Activated CD8-positive, alpha-beta memory T cell treated with anti-CD3 and anti-CD28 coated beads, Interleukin-2, amount 10 ng/mL, durations not matched to agents 7 days and 5 days (primary cell): ENCODE measurements at regions not wholly inside any gene's neighbourhood (a gene's known extent, or its start where the extent isn't known, plus 50 kb on each side); places are given as distances from the start of the nearest gene placed in this dataset.

Source experiments
- ATAC-seq: fragments of 150-1000 bp; cut with Tn5 transposase; one replicate; pipeline ENCODE4 v1.10.0; 2021; ENCODE audit warnings: moderate library complexity
- CTCF ChIA-PET: fragments of 350-600 bp; sonication (Branson Sonifier 250); formaldehyde crosslinking; loops from one replicate; lab custom pipeline; 2021; ENCODE audit warnings: antibody characterized with exemption; lab: Charles Lee
- DNase-seq: peaks from one replicate; pipeline ENCODE4 v3.0.0-alpha.2; 2020
- H3K27ac Mint-ChIP-seq: one replicate; pipeline ENCODE4 v1.8.0; 2021; ENCODE audit warnings: mild to moderate bottlenecking, mixed read lengths
- H3K27me3 Mint-ChIP-seq: one replicate; pipeline ENCODE4 v1.8.0; 2021; ENCODE audit warnings: mixed read lengths
- H3K36me3 Mint-ChIP-seq: one replicate; pipeline ENCODE4 v1.8.0; 2021; ENCODE audit warnings: mild to moderate bottlenecking, mixed read lengths
- H3K4me1 Mint-ChIP-seq: one replicate; pipeline ENCODE4 v1.8.0; 2021; ENCODE audit warnings: mixed read lengths
- H3K4me3 Mint-ChIP-seq: one replicate; pipeline ENCODE4 v1.8.0; 2021; ENCODE audit warnings: mild to moderate bottlenecking, moderate library complexity, mixed read lengths
- H3K9me3 Mint-ChIP-seq: one replicate; pipeline ENCODE4 v1.8.0; 2022; ENCODE audit warnings: low read depth, mixed read lengths

DNA sequence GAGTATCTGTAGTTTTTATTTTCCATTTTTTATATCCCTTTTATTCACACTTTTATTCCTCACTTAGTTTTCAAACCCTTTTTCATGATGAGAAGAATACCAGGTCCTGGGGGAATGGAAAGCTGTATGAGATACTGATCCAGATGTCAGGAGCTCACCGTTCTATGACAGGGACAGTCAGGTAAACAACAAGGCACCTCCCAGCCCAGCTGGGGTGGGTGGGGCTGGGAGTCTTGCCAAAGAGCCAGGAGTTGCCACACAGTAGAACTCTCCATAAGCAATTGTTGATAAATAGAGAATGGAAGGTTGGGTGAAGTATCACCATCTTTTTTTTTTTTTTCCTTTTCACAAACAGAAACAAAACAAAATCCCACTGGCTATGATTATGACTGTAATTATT lies 225.8 kb downstream of the NSG2 start:
- CTCF ChIA-PET: no interaction called here
- Mint-ChIP-seq H3K27ac (no peak overlapping the region), H3K27me3 (no peaks in the 10 kb centered on the region), H3K9me3 (no peaks in the 10 kb centered on the region), H3K36me3 (no peaks in the 10 kb centered on the region), H3K4me3 (no peak overlapping the region), H3K4me1 (no peaks in the 10 kb centered on the region)
- no peak for DNase-seq
- no peak for ATAC-seq

DNA sequence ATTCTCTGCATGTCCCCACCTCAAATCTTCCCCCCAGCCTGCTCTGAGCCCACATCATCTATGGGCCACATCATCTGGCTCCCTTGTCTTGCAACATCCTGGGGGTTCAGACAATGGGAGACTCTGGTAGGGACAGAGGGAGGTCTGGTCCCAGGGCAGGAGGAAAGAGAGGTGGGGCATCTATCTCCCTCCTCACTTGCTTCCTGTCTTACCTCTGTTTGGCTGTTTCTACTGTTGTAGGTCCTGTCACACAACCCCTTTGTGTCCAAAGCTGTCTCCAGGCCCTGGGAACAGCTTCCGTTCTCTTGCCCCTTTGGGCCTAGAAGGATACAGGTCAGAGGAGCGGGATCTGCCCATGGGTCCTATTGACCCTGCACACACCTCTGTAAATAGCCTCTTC lies 227.2 kb downstream of the NSG2 start:
- ATAC-seq (no peak), DNase-seq (no peak)
- CTCF ChIA-PET: no interaction called here
- Mint-ChIP-seq H3K36me3 (no peaks in the 10 kb centered on the region), H3K27me3 (no peaks in the 10 kb centered on the region), H3K27ac (no peak overlapping the region), H3K4me1 (no peaks in the 10 kb centered on the region), H3K4me3 (no peak overlapping the region), H3K9me3 (no peaks in the 10 kb centered on the region)

DNA sequence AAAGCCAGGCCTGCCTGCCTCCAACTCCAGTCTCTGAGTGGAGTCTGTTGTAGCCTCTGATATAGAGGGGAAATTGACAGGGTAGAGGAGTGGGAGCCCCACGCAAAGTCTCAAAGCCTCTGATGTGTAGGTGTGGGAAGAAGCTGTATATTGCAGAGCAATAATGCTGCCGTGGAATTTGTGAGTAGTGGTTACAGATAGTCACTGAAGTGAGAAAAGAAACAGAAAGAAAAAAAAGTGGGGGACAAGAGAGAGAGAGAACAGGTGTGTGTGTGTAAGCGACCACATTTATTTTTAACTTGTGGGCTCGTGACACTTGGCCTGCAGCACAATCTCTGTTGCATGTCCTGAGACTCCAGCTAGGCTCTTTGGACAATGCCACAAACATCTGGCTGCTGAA lies 227.8 kb downstream of the NSG2 start:
- ATAC-seq: no peak
- no peaks in the 10 kb centered on the region for H3K9me3 Mint-ChIP-seq
- DNase-seq: no peak
- H3K36me3 Mint-ChIP-seq: no peaks in the 10 kb centered on the region
- no peak overlapping the region for H3K27ac Mint-ChIP-seq
- no peaks in the 10 kb centered on the region for H3K4me1 Mint-ChIP-seq
- H3K4me3 Mint-ChIP-seq: no peak overlapping the region
- H3K27me3 Mint-ChIP-seq: no peaks in the 10 kb centered on the region
- CTCF ChIA-PET: no interaction called here

DNA sequence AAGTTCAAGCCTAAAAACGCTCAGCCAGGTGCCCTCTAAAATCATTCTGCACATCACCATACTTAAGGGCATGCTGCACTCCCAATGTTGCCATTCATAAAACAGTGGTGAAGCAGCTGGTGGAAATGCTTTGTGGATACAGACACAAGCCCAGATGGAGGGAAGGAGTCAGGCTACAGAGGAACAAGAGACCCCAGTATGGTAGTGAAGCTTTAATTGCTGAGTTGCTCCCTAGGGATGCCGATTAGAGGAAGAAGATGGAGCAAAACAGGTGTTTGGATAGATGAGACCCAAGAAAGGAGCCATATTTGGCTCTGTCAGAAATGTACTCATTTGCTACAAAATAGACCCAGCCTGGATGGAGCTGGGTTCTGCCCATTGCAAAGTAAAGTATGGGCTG lies 230.5 kb downstream of the NSG2 start:
- Mint-ChIP-seq H3K4me1 (no peaks in the 10 kb centered on the region), H3K27me3 (no peaks in the 10 kb centered on the region), H3K4me3 (no peak overlapping the region), H3K36me3 (no peaks in the 10 kb centered on the region), H3K27ac (no peak overlapping the region), H3K9me3 (no peaks in the 10 kb centered on the region)
- CTCF ChIA-PET: no interaction called here
- no peak for DNase-seq
- no peak for ATAC-seq

DNA sequence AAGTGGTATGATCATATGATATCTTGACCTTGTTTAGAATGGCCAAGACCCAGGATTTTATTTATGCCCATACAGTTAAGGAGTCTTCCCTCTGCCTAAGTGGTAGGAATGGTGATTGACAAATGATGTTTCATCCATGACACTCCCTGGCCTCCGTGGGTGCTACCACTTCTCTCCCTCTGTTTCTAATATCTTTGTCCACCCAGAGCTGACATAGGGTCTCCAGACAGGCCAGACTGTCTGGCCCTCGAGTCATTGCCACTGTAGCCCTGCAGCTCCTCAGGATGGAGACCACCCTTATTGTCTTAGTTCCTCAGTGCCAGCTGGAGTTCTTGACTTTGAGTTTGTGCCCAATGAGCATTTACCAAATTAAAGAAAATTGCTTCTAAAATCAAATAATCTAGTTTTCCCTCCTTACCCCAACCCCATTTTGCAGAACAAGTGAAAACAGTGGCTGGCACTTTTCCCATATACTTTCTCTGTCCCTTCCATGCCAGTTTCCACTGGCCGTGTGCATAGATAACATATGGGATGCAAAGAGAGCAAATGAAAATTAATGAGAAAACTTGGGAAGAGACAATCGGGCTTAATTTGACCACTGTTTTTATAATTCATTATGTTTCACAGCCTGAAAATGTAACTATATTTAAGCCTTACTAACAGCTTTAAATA lies 235.7 kb downstream of the NSG2 start:
- no peaks in the 10 kb centered on the region for H3K4me1 Mint-ChIP-seq
- no peaks in the 10 kb centered on the region for H3K36me3 Mint-ChIP-seq
- DNase-seq: no peak
- H3K9me3 Mint-ChIP-seq: no peaks in the 10 kb centered on the region
- ATAC-seq: no peak
- H3K4me3 Mint-ChIP-seq: no peak overlapping the region
- no peaks in the 10 kb centered on the region for H3K27me3 Mint-ChIP-seq
- H3K27ac Mint-ChIP-seq: no peak overlapping the region
- CTCF ChIA-PET: no interaction called here

DNA sequence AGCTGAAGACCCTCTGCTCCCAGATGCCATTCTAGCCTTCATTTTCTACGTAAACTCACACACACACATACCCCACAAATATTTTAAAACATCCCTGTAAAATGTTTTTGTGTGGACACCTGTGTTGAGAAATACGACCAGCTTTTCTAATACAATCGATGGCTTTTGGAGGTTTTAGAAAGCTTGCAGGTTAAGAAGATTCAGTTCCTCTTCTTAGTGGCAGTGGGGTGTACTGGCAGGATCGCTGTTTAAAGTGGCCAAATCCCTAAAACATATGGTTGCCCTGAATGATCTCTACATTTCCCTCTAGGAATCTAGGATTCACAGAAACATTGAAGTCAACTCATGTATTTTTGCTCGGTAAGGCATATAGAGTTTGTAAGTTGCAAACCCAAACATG lies 236.3 kb downstream of the NSG2 start:
- Mint-ChIP-seq H3K36me3 (no peaks in the 10 kb centered on the region), H3K27ac (no peak overlapping the region), H3K27me3 (no peaks in the 10 kb centered on the region), H3K4me1 (no peaks in the 10 kb centered on the region), H3K4me3 (no peak overlapping the region), H3K9me3 (no peaks in the 10 kb centered on the region)
- no peak for ATAC-seq
- CTCF ChIA-PET: no interaction called here
- no peak for DNase-seq

DNA sequence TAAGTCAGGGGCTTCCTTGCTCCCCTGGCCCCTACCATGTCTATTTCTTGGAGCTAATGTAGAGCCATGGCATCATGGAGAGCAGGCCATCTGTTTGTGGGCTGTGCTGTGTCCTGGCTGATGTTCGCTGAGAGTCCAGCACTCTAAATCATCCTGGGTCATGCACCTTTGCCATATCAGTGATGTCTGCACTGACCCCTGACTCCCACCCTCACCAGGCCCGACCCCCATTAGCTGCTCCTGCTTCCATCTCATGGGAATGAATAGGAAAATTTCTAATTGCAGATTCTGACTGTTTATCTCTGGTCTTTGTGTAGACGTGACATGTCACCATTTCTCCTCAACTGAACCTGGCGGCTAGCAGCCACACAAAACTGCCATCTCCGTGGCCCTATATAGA lies 236.9 kb downstream of the NSG2 start:
- Mint-ChIP-seq H3K4me1 (no peaks in the 10 kb centered on the region), H3K36me3 (no peaks in the 10 kb centered on the region), H3K27ac (no peak overlapping the region), H3K4me3 (no peak overlapping the region), H3K9me3 (no peaks in the 10 kb centered on the region), H3K27me3 (no peaks in the 10 kb centered on the region)
- DNase-seq (no peak), ATAC-seq (no peak)
- CTCF ChIA-PET: no interaction called here

DNA sequence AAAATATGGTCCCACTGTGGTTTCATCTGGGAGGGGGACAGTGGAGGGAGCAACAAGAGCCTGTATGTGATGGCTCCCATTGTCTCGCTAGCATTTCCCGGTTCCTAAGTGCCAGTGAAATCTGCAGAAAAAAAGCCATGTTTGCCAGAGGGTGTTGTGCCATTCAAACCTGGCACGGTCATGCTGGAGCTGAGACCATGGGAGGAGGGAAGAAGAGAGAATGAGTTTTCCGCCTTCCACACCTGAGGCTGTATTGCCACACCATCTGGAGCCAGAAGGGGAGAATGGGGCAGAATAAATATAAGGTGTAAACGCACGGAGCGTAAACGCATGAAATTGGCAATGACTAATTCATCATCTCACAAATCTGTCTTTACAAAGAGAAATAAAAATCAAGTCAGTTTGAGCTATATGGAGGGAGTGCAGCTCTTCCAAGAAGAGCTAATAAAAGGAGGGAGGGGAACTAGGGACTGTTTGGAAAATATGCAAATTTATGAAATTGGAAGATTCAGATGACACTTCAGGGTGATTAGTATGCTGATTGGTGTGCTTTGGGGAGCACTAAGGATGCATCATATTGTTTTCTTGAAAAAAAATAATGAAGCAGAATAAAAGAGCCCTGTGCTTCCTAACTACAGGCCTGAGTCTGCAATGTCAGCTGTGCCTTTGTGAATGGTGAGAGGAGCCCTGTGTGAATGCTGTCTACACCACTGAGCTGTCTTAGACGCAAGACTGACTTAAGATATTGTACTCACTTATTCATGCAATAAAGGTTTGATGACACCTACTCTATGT lies 237.9 kb downstream of the NSG2 start:
- ATAC-seq: no peak
- Mint-ChIP-seq H3K4me1 (no peaks in the 10 kb centered on the region), H3K36me3 (no peaks in the 10 kb centered on the region), H3K27me3 (no peaks in the 10 kb centered on the region), H3K4me3 (no peak overlapping the region), H3K9me3 (no peaks in the 10 kb centered on the region), H3K27ac (no peak overlapping the region)
- CTCF ChIA-PET: no interaction called here
- DNase-seq: no peak

DNA sequence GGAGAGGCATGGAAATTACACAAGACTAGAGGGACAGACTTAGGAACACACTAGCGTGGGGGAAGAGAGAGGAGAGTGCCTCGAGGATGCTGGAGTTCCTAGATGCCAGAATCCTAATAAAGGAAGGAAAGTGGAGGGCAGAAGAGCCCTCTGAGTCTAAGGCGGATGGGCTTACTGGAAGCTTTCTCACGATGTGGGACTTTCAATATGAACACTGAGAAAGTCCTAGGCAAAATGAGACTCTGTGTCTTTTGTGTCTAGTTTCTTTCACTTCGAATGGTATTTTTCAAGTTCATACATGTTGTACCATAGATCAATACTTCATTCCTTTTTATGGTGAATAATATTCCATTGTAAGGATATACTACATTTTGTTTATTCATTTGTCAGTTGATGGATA lies 239.4 kb downstream of the NSG2 start:
- Mint-ChIP-seq H3K27me3 (no peaks in the 10 kb centered on the region), H3K9me3 (no peaks in the 10 kb centered on the region), H3K27ac (no peak overlapping the region), H3K4me3 (no peak overlapping the region), H3K36me3 (no peaks in the 10 kb centered on the region), H3K4me1 (no peaks in the 10 kb centered on the region)
- CTCF ChIA-PET: no interaction called here
- ATAC-seq: no peak
- no peak for DNase-seq

DNA sequence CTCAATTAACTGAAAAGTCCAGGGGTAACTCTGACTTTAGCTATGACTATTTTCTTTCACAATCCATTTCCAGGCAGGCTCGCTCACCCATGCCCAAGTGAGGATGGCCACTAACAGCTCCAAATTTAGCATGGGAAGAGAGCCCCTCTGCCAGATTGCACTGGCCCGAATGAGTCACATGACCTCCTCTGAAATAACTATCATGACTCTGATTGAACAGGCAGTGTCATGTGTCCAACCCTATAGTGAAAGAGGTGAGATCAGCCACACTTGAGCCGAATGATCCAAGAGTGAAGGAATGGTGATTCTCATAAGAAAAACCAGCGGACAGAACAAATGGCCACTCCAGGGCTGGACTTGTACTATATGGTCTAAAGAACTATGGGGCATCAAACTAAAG lies 242.3 kb downstream of the NSG2 start:
- no peaks in the 10 kb centered on the region for H3K27me3 Mint-ChIP-seq
- H3K4me1 Mint-ChIP-seq: no peaks in the 10 kb centered on the region
- H3K36me3 Mint-ChIP-seq: no peaks in the 10 kb centered on the region
- no peak overlapping the region for H3K27ac Mint-ChIP-seq
- ATAC-seq: no peak
- no peak overlapping the region for H3K4me3 Mint-ChIP-seq
- peaks cover 2% of the 10 kb centered on the region for H3K9me3 Mint-ChIP-seq
- CTCF ChIA-PET: no interaction called here
- no peak for DNase-seq

DNA sequence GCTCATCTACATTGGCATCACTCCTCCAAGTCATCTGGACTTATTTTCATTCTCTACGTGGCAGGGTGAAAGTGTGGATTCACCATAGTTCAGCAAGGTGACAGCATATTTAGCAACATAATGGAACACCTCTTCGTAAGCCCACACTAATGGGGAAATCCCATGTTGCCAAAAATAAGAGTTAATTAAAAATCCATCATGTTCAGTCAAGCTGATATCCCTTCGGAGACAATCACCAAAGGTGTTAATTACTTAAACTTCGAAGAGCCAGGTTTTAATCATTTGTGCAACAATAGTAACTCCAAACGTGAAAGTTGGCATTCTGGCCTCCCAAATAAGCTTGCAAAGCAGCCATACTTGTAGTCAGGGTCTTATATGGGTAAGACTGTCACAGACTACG lies 242.9 kb downstream of the NSG2 start:
- CTCF ChIA-PET: no interaction called here
- peaks cover 2% of the 10 kb centered on the region for H3K9me3 Mint-ChIP-seq
- no peak overlapping the region for H3K4me3 Mint-ChIP-seq
- no peak overlapping the region for H3K27ac Mint-ChIP-seq
- no peak for ATAC-seq
- H3K36me3 Mint-ChIP-seq: no peaks in the 10 kb centered on the region
- no peaks in the 10 kb centered on the region for H3K27me3 Mint-ChIP-seq
- H3K4me1 Mint-ChIP-seq: no peaks in the 10 kb centered on the region
- no peak for DNase-seq

DNA sequence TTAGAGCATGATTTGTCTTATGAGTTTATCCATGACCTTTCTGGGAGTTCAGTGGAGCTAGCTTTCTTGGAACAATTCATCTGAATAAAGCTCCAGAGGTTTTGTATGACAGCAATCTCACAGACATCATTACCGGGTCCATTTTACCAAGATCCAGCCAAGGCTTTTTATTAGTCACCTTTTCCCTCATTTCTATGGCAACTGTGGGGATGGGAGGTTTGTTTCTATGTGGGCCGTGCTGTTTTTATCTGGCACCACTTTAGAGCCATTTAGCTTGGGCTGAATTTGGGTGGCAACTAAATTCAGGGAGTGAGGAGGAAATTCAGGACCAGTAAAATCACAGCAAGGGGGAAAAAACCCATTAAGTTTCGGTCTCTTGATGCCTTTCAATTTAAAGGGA lies 245.7 kb downstream of the NSG2 start:
- no peak for ATAC-seq
- CTCF ChIA-PET: no interaction called here
- H3K9me3 Mint-ChIP-seq: peaks cover 2% of the 10 kb centered on the region
- H3K27me3 Mint-ChIP-seq: no peaks in the 10 kb centered on the region
- H3K27ac Mint-ChIP-seq: no peak overlapping the region
- H3K4me3 Mint-ChIP-seq: no peak overlapping the region
- no peaks in the 10 kb centered on the region for H3K4me1 Mint-ChIP-seq
- no peaks in the 10 kb centered on the region for H3K36me3 Mint-ChIP-seq
- DNase-seq: no peak

DNA sequence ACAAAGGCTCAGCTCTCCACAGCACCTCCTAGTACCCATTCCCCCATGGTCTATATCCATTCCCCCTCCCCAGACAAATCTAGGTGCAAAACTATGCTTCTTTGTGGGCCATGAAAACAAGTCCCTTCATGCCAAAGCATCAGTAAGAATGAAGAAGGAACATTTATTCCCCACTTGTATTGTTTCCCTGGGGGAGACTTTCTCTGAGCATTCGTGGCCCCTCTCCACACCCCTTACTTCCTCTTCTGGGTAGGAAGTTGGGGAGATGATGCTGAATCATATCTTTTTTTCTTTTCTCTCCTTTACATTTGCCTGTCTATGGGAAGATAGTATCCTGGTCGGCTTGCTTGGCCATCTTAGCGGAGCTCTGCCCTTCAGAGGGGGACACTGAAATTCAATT lies 246.8 kb downstream of the NSG2 start:
- no peak overlapping the region for H3K27ac Mint-ChIP-seq
- no peak for DNase-seq
- ATAC-seq: no peak
- CTCF ChIA-PET: no interaction called here
- H3K9me3 Mint-ChIP-seq: peaks cover 2% of the 10 kb centered on the region
- H3K4me1 Mint-ChIP-seq: no peaks in the 10 kb centered on the region
- no peaks in the 10 kb centered on the region for H3K36me3 Mint-ChIP-seq
- no peaks in the 10 kb centered on the region for H3K27me3 Mint-ChIP-seq
- no peak overlapping the region for H3K4me3 Mint-ChIP-seq

DNA sequence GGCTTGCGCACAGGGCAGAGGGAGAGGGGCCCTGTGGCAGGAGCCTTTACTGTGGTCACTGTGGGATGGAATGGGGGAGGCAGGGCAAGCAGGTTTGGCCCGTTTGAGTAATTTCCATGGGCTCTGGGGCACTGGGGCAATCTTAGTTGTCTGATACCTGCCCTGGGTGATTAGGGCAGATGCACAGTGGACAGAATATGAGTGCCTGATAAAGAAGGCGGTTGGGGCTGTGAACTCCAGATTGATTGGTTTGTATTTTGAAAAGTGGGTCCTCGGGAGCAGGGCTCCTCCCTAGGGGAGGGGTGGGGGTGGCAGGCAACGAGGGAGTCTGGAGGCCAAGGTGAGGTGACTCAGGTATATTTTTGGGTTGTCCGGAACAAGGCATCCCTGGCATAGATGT lies 247.5 kb downstream of the NSG2 start:
- CTCF ChIA-PET: no interaction called here

More for the DNA sequence above, 247.5 kb downstream of the NSG2 start:
- Mint-ChIP-seq H3K36me3 (no peaks in the 10 kb centered on the region), H3K9me3 (peaks cover 2% of the 10 kb centered on the region), H3K4me1 (no peaks in the 10 kb centered on the region), H3K27me3 (no peaks in the 10 kb centered on the region), H3K27ac (no peak overlapping the region), H3K4me3 (no peak overlapping the region)
- ATAC-seq: no peak
- DNase-seq: no peak
